ENCODE measurements at regions not wholly inside any gene's neighbourhood (a gene's known extent, or its start where the extent isn't known, plus 50 kb on each side); places are given as distances from the start of the nearest gene placed in this dataset.
A peak's percentile ranks its signal among the peaks of the same experiment; 100 is the strongest.

DNA sequence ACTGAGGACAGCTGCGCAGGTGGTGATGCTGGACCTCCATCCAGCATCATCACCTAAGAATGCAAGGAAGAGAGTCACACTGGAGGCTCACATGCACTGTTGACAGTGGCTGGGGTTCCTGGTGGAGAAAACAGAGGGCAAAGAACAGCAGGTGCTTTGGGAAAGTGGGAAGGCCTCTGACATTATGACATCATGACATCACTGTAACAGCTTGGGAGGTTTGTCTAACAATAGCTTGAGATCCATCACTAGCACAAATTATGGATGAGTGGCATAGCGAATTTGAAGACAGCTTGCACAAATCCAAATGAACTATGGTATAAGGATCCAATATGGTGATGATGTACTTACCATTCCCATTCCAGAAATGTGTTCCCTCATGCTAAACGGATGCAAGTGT, 226.5 kb upstream of the MPHOSPH6 start:
- ChIA-PET CTCF (no interaction called here), POLR2A (no interaction called here)
- no peaks in the 10 kb centered on the region for H3K4me1 ChIP-seq (ENCODE audit: insufficient read depth, low read length)
- H3K4me3 ChIP-seq (ENCODE audit: low read length), result no peak overlapping the region
- no peak overlapping the region for H3K27ac Mint-ChIP-seq
- no peaks in the 10 kb centered on the region for H3K27me3 Mint-ChIP-seq
- no peak overlapping the region for H3K4me3 Mint-ChIP-seq
- H3K4me1 Mint-ChIP-seq, result no peaks in the 10 kb centered on the region
- H3K36me3 ChIP-seq (ENCODE audit: insufficient read depth, low read length), result no peaks in the 10 kb centered on the region
- H3K27me3 ChIP-seq (ENCODE audit: insufficient read depth, low read length, poor library complexity, severe bottlenecking), result no peaks in the 10 kb centered on the region
- no peaks in the 10 kb centered on the region for H3K36me3 Mint-ChIP-seq
- H3K27ac ChIP-seq (ENCODE audit: low read depth, low read length), result no peak overlapping the region
- DNase-seq, result no peak
- no peaks in the 10 kb centered on the region for H3K9me3 ChIP-seq (ENCODE audit: low read length)
- peaks cover 0 to 4% (median 0%) of the 10 kb centered on the region in 5 donors for H3K9me3 Mint-ChIP-seq

DNA sequence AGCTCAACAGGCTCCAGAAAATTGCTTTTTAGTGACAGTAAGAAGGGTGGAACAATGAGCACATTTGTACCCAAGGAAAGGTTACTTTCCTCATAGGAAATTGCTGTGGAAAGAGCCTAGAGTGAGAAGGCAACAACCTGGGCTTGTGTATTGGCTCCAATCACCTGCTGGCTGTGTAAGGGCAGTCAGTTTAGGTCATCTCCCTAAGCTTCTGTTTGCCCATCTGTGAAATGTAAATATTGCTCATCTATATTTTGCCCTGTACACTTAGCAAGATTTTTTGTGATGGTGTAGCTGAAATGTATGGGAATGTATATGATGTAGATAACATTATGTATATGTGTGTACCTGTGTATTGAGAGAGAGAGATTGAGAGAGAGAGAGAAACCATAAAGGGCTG, 225.2 kb upstream of the MPHOSPH6 start:
- Histone ChIP-seq H3K27me3 (ENCODE audit: insufficient read depth, low read length, poor library complexity, severe bottlenecking) (no peaks in the 10 kb centered on the region), H3K9me3 (ENCODE audit: low read length) (no peaks in the 10 kb centered on the region), H3K36me3 (ENCODE audit: insufficient read depth, low read length) (no peaks in the 10 kb centered on the region), H3K4me1 (ENCODE audit: insufficient read depth, low read length) (no peaks in the 10 kb centered on the region), H3K4me3 (ENCODE audit: low read length) (no peak overlapping the region), H3K27ac (ENCODE audit: low read depth, low read length) (no peak overlapping the region)
- Mint-ChIP-seq H3K4me3 (no peak overlapping the region), H3K27ac (no peak overlapping the region), H3K9me3 (peaks cover 0 to 3% (median 0%) of the 10 kb centered on the region in 5 donors), H3K4me1 (no peaks in the 10 kb centered on the region), H3K36me3 (no peaks in the 10 kb centered on the region), H3K27me3 (no peaks in the 10 kb centered on the region)
- POLR2A ChIA-PET, result no interaction called here
- DNase-seq, result no peak
- CTCF ChIA-PET, result no interaction called here

DNA sequence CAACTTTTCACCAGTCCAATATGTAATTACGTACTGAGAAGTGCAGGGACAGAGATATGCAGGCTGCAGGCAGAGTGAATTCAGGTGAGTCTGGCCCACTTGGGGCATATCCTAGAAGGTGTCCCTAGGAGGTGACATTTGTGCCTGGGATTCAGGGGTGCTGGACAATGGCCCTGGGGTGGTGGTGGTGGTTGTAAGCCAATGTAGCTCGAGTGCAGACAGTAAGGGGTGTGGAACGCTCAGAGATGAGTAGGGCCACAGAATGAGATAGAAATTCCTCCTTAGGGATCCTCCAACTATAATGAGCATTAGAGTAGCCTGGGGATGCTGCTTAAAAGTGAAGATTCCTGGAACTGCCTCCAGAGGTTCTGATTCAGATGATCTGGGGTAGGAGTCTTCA, 221.7 kb upstream of the MPHOSPH6 start:
- Mint-ChIP-seq H3K9me3 (no peaks in the 10 kb centered on the region), H3K36me3 (no peaks in the 10 kb centered on the region)
- CTCF ChIA-PET, result no interaction called here

DNA sequence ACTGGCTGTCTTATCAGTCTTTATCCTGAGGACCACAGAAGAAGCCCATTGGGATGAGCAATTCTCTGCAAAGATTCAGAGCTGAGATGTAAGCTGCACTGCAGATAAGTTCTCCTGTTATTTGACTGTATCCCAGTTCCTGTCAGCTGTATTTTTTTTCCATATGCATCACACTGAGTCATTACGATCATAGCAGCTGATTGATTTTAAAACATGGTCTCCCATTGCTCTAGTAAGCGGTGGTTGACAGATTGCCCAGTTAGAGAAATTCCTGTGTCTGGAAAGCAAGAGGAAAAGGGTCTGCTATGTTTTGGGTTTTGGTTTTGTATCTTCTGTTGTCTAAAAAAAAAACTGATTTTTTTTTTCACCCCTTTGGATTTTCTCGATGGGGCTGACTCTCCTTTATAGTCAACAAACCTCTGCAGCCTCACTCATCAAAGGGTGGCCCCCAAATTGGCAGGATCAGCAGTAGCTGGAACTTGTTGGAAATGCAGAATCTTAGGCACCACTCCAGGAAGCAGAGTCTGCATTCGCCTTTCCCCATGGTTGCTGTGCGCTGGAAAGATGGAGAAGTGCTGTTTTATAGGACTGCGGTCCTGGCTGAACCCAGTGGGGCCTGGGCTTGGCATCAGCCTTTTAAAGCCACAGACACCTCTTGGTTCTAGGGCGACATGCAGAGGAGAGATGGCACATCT, 220.1 kb upstream of the MPHOSPH6 start:
- ChIA-PET POLR2A (no interaction called here), CTCF (no interaction called here)
- H3K4me3 ChIP-seq (ENCODE audit: low read length), result no peak overlapping the region
- no peaks in the 10 kb centered on the region for H3K27me3 ChIP-seq (ENCODE audit: insufficient read depth, low read length, poor library complexity, severe bottlenecking)
- H3K9me3 ChIP-seq (ENCODE audit: low read length), result no peaks in the 10 kb centered on the region
- no peak for DNase-seq
- Mint-ChIP-seq H3K4me3 (no peak overlapping the region), H3K36me3 (no peaks in the 10 kb centered on the region), H3K27me3 (no peaks in the 10 kb centered on the region), H3K27ac (no peak overlapping the region), H3K9me3 (no peaks in the 10 kb centered on the region), H3K4me1 (no peaks in the 10 kb centered on the region)
- no peak overlapping the region for H3K27ac ChIP-seq (ENCODE audit: low read depth, low read length)
- H3K4me1 ChIP-seq (ENCODE audit: insufficient read depth, low read length), result no peaks in the 10 kb centered on the region
- H3K36me3 ChIP-seq (ENCODE audit: insufficient read depth, low read length), result no peaks in the 10 kb centered on the region

More for the DNA sequence above, 221.7 kb upstream of the MPHOSPH6 start:
- Mint-ChIP-seq H3K27me3 (no peaks in the 10 kb centered on the region), H3K27ac (no peak overlapping the region), H3K4me3 (no peak overlapping the region), H3K4me1 (no peaks in the 10 kb centered on the region)
- no peak overlapping the region for H3K4me3 ChIP-seq (ENCODE audit: low read length)
- no peak for DNase-seq
- POLR2A ChIA-PET, result no interaction called here
- no peak overlapping the region for H3K27ac ChIP-seq (ENCODE audit: low read depth, low read length)
- H3K4me1 ChIP-seq (ENCODE audit: insufficient read depth, low read length), result no peaks in the 10 kb centered on the region
- no peaks in the 10 kb centered on the region for H3K9me3 ChIP-seq (ENCODE audit: low read length)
- H3K27me3 ChIP-seq (ENCODE audit: insufficient read depth, low read length, poor library complexity, severe bottlenecking), result no peaks in the 10 kb centered on the region
- H3K36me3 ChIP-seq (ENCODE audit: insufficient read depth, low read length), result no peaks in the 10 kb centered on the region

DNA sequence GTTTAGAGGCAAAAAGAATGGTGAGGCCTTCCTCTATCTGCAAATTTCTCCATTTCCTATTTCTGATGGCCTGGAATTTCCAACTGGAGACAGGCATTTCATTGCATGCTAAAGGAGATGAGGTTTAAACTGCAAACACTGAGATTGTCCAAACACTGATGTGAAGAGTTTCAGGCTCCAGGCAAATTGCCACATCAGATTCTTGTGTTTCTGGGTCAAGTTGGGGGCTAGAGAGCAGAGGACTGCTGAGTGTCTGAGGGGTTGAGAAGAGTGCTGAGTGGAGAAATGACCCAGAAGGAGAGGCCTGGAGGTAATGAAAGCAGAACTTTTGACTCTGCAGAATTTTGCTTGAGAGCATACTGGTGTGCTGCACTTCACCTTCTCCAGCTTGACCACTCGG, 216.7 kb upstream of the MPHOSPH6 start:
- Histone ChIP-seq H3K4me1 (ENCODE audit: insufficient read depth, low read length) (no peaks in the 10 kb centered on the region), H3K9me3 (ENCODE audit: low read length) (no peaks in the 10 kb centered on the region), H3K27ac (ENCODE audit: low read depth, low read length) (no peak overlapping the region), H3K27me3 (ENCODE audit: insufficient read depth, low read length, poor library complexity, severe bottlenecking) (no peaks in the 10 kb centered on the region), H3K4me3 (ENCODE audit: low read length) (no peak overlapping the region), H3K36me3 (ENCODE audit: insufficient read depth, low read length) (no peaks in the 10 kb centered on the region)
- DNase-seq, result no peak
- ChIA-PET CTCF (no interaction called here), POLR2A (no interaction called here)
- Mint-ChIP-seq H3K27ac (no peak overlapping the region), H3K9me3 (no peaks in the 10 kb centered on the region), H3K4me3 (no peak overlapping the region), H3K27me3 (no peaks in the 10 kb centered on the region), H3K36me3 (no peaks in the 10 kb centered on the region), H3K4me1 (no peaks in the 10 kb centered on the region)

DNA sequence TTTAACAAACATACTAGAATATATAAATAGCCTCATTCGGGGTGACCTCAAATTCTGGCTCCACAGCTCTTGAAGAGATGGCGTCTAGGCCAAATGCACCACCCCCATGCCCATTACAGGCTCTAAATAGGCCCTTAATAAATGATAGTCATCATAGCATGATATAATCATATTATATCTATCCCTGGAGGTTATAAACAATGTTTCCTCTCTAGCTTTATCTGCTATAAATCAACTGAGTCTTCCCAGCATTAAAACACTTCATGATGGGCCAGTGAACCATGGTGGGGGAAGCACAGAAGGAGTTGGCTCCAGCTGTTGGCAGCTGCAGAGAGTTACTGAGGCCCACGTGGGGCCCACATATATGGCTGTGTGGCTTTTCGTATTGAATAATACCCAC, 214.9 kb upstream of the MPHOSPH6 start:
- CTCF ChIA-PET, result interaction anchor here (1.1 kb wide), 1 partner anchor 18 kb away, joined by 4 read pairs; no protein-coding TSS in a partner anchor
- POLR2A ChIA-PET, result no interaction called here
- Mint-ChIP-seq H3K27me3 (peaks cover 0 to 3% of the 10 kb centered on the region in 2 donors), H3K4me3 (no peak overlapping the region), H3K27ac (peak overlapping the region in 1 of 8 donors; percentile 62), H3K36me3 (no peaks in the 10 kb centered on the region), H3K4me1 (no peaks in the 10 kb centered on the region), H3K9me3 (peaks cover 0 to 4% (median 2%) of the 10 kb centered on the region in 5 donors)
- no peak for DNase-seq
- Histone ChIP-seq H3K36me3 (ENCODE audit: insufficient read depth, low read length) (no peaks in the 10 kb centered on the region), H3K4me1 (ENCODE audit: insufficient read depth, low read length) (no peaks in the 10 kb centered on the region), H3K27ac (ENCODE audit: low read depth, low read length) (no peak overlapping the region), H3K4me3 (ENCODE audit: low read length) (no peak overlapping the region), H3K27me3 (ENCODE audit: insufficient read depth, low read length, poor library complexity, severe bottlenecking) (no peaks in the 10 kb centered on the region), H3K9me3 (ENCODE audit: low read length) (no peaks in the 10 kb centered on the region)

DNA sequence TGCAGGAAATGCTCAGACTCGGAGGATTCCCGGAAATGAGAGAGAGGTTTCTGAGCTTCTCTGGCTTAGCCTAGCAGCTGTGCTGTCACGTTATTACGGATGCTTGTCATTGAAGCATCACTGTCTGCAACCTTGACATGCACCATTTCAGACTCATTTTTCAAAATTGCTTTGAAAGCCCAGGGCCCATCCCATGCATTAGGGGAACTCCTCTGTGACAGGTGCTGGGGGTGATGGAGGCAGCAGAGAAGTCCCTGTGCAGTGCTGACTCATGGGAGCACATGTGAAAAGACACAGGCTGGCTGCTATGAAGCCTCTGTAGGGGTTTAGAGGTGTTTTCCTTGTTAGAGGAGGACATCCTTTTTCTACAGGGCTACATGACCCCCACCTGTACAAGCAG, 214.0 kb upstream of the MPHOSPH6 start:
- Mint-ChIP-seq H3K9me3 (peaks cover 0 to 4% (median 2%) of the 10 kb centered on the region in 5 donors), H3K4me1 (no peaks in the 10 kb centered on the region), H3K27ac (no peak overlapping the region), H3K36me3 (no peaks in the 10 kb centered on the region), H3K27me3 (peaks cover 0 to 3% of the 10 kb centered on the region in 2 donors), H3K4me3 (no peak overlapping the region)
- Histone ChIP-seq H3K27ac (ENCODE audit: low read depth, low read length) (no peak overlapping the region), H3K9me3 (ENCODE audit: low read length) (no peaks in the 10 kb centered on the region), H3K4me1 (ENCODE audit: insufficient read depth, low read length) (no peaks in the 10 kb centered on the region), H3K27me3 (ENCODE audit: insufficient read depth, low read length, poor library complexity, severe bottlenecking) (no peaks in the 10 kb centered on the region), H3K36me3 (ENCODE audit: insufficient read depth, low read length) (no peaks in the 10 kb centered on the region), H3K4me3 (ENCODE audit: low read length) (no peak overlapping the region)
- ChIA-PET CTCF (interaction anchor here (1.1 kb wide), 1 partner anchor 17 kb away, joined by 4 read pairs; no protein-coding TSS in a partner anchor), POLR2A (no interaction called here)
- DNase-seq, result no peak

DNA sequence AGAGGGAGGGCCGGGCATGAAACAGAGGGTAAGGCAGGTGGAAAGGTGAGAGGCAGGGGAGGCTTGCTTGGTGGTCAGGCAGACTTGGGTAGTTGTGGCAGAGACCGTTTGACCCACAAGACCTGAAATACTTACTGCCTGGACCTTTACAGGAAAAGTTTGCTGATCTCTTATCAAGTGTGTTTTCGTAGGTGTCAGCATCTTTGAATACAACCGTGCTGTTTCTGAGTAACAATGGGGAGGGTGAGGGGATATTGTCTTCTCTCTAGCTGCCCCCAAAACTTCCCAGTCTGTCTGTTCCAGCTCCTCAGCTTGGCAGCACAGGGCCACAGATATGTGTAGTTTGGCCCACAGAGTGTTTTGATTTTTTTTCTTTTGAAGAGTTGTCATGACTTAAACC, 212.5 kb upstream of the MPHOSPH6 start:
- no peaks in the 10 kb centered on the region for H3K4me1 ChIP-seq (ENCODE audit: insufficient read depth, low read length)
- H3K27me3 ChIP-seq (ENCODE audit: insufficient read depth, low read length, poor library complexity, severe bottlenecking), result no peaks in the 10 kb centered on the region
- no peak overlapping the region for H3K27ac ChIP-seq (ENCODE audit: low read depth, low read length)
- Mint-ChIP-seq H3K27me3 (peaks cover 0 to 3% of the 10 kb centered on the region in 2 donors), H3K4me3 (no peak overlapping the region), H3K27ac (no peak overlapping the region), H3K9me3 (peaks cover 0 to 4% (median 2%) of the 10 kb centered on the region in 5 donors), H3K36me3 (no peaks in the 10 kb centered on the region), H3K4me1 (no peaks in the 10 kb centered on the region)
- ChIA-PET CTCF (no interaction called here), POLR2A (no interaction called here)
- no peaks in the 10 kb centered on the region for H3K9me3 ChIP-seq (ENCODE audit: low read length)
- no peaks in the 10 kb centered on the region for H3K36me3 ChIP-seq (ENCODE audit: insufficient read depth, low read length)
- no peak overlapping the region for H3K4me3 ChIP-seq (ENCODE audit: low read length)
- no peak for DNase-seq
